ENCODE measurements at regions not wholly inside any gene's neighbourhood (a gene's known extent, or its start where the extent isn't known, plus 50 kb on each side); places are given as distances from the start of the nearest gene placed in this dataset.

GRCh38 chrX:145552643-145553042, 265.0 kb upstream of the SLITRK2 start:
- dilution Hi-C loops (cut with HindIII; ENCODE audit: low sequenced_read_pairs, unreplicated experiment), result no loop called here
- no peak overlapping the region for H2BK5ac ChIP-seq (ENCODE audit: low read depth, low read length, poor library complexity, severe bottlenecking)

More at GRCh38 chrX:145552643-145553042, 265.0 kb upstream of the SLITRK2 start:
- ATAC-seq (ENCODE audit: low read depth) (no peak), DNase-seq (no peak)
- POLR2A ChIA-PET (ENCODE audit: unreplicated experiment), result no interaction called here
- H2AFZ ChIP-seq (replicated peaks; ENCODE audit: low read length, poor library complexity), result no peak overlapping the region
- CTCF ChIA-PET, result no interaction called here
- no peak overlapping the region for H3K56ac ChIP-seq (ENCODE audit: extremely low read depth, insufficient read depth, low read length)
- no peak overlapping the region for H3K14ac ChIP-seq (replicated peaks; ENCODE audit: low read depth, low read length)
- H3K9me1 ChIP-seq (ENCODE audit: insufficient read depth, low read length), result no peaks in the 10 kb centered on the region
- no peaks in the 10 kb centered on the region for H4K20me1 ChIP-seq (ENCODE audit: insufficient read depth, low read length)
- H3K27ac ChIP-seq (ENCODE audit: insufficient read depth, low read length), result no peak overlapping the region
- no TSS peak for BruUV-seq (replicated peaks)
- H2AK9ac ChIP-seq (replicated peaks; ENCODE audit: low read depth, low read length, poor library complexity), result no peak overlapping the region
- no peak overlapping the region for H3K23ac ChIP-seq (ENCODE audit: low read depth, low read length)
- H3K4me3 ChIP-seq (ENCODE audit: insufficient read depth, low read depth, low read length), result no peak overlapping the region
- H3K4me2 ChIP-seq (ENCODE audit: low read depth, low read length), result no peak overlapping the region
- peaks cover 14% of the 10 kb centered on the region for H3K9me3 ChIP-seq (ENCODE audit: control insufficient read depth, insufficient read depth, low read length)
- H2BK20ac ChIP-seq (ENCODE audit: low read depth, low read length), result no peak overlapping the region
- intact Hi-C loops (cut with micrococcal nuclease) (no loop called here), in situ Hi-C loops (cut with MboI; ENCODE audit: low sequenced_read_pairs) (no loop called here)
- H3K36me3 ChIP-seq (ENCODE audit: control insufficient read depth, insufficient read depth, low read length), result no peaks in the 10 kb centered on the region
- no peak overlapping the region for H4K8ac ChIP-seq (ENCODE audit: low read depth in 2 of 2, low read length in 2 of 2)
- H3K27me3 ChIP-seq (ENCODE audit: control insufficient read depth, insufficient read depth, low read length), result no peaks in the 10 kb centered on the region
- H4K91ac ChIP-seq (ENCODE audit: insufficient read depth, low read depth, low read length), result no peak overlapping the region
- H3K9ac ChIP-seq (ENCODE audit: low read depth, low read length), result no peak overlapping the region
- H3K4me1 ChIP-seq (ENCODE audit: control insufficient read depth, insufficient read depth, low read length), result no peaks in the 10 kb centered on the region
- no peak overlapping the region for H2BK15ac ChIP-seq (ENCODE audit: low read depth, low read length)
- H2AK5ac ChIP-seq (ENCODE audit: low read depth, low read length), result no peak overlapping the region
- H3K79me1 ChIP-seq (ENCODE audit: low read depth in 1 of 2, low read length in 2 of 2), result no peaks in the 10 kb centered on the region
- no peak overlapping the region for H3K4ac ChIP-seq (ENCODE audit: low read depth, low read length)
- TF ChIP-seq RCOR1 (IDR thresholded peaks at IDR 0.05; ENCODE audit: insufficient replicate concordance, low read length) (no peak), CEBPB (IDR thresholded peaks at IDR 0.05; ENCODE audit: low read depth, low read length) (no peak), MAFK (IDR thresholded peaks at IDR 0.05; ENCODE audit: low read depth, low read length) (no peak), SMC3 (IDR thresholded peaks at IDR 0.05; ENCODE audit: low read depth, low read length) (no peak), MXI1 (IDR thresholded peaks at IDR 0.05; ENCODE audit: borderline replicate concordance, low read depth, low read length) (no peak), RAD21 (IDR thresholded peaks at IDR 0.05; ENCODE audit: low read length) (no peak)
- H2BK120ac ChIP-seq (ENCODE audit: low read depth, low read length), result no peak overlapping the region
- WGBS, 2 experiments (ENCODE audit: extremely low coverage in 2 of 2, insufficient read length in 1 of 2), result no CpG with 5 or more reads among the region's 1 CpG
- H4K5ac ChIP-seq (ENCODE audit: low read depth, low read length), result no peak overlapping the region
- no peak overlapping the region for H3K18ac ChIP-seq (ENCODE audit: low read depth, low read length)

Data from IMR-90 (cell line).